A549 (cell line): ENCODE measurements at regions not wholly inside any gene's neighbourhood (a gene's known extent, or its start where the extent isn't known, plus 50 kb on each side); places are given as distances from the start of the nearest gene placed in this dataset.

Experiments used
- ATAC-seq, 2 experiments: fragments of 200-7000 bp in 1 of 2; fragments of >200 bp in 1 of 2; cut with Nextera tagmentation in 1 of 2; cut with Tn5 transposase in 1 of 2; 3 replicates each; pipeline versions ENCODE4 v1.8.0 to v1.9.1; 2018 to 2020; ENCODE audit warnings: mild to moderate bottlenecking in 1 of 2, moderate library complexity in 1 of 2
- CTCF ChIA-PET: fragments of 300-600 bp; sonication (Branson Sonifier 250); formaldehyde crosslinking; extraction: SDS; loops from one replicate; lab custom pipeline; 2021; ENCODE audit warnings: antibody characterized with exemption, inconsistent platforms; lab: Yijun Ruan, JAX
- POLR2A ChIA-PET: fragments of 350-600 bp; formaldehyde crosslinking; extraction: SDS; loops from one replicate; lab custom pipeline; 2021; ENCODE audit warnings: antibody characterized with exemption, inconsistent platforms; lab: Yijun Ruan, JAX
- DNase-seq, 2 experiments: peaks; one replicate each; pipeline versions ENCODE4 v3.0.0 to v3.0.0-alpha.2; 2011 to 2016; ENCODE audit warnings: low read depth in 1 of 2, low spot score in 1 of 2
- FAIRE-seq: peaks from 2 replicates; lab custom pipeline; 2011; peaks lifted over from hg19 to GRCh38; lab: Jason Lieb, UNC
- H3K27ac ChIP-seq, 2 experiments: fragments of >200 bp; sonication (Bioruptor Twin); formaldehyde crosslinking; 3 replicates each; pipeline ENCODE4 v1.5.1; 2016 to 2017
- H3K4me1 ChIP-seq: fragments of >200 bp; sonication (Bioruptor Twin); formaldehyde crosslinking; 3 replicates; pipeline ENCODE4 v1.6.1; 2016
- H3K4me2 ChIP-seq: fragments of >200 bp; sonication (Bioruptor Twin); formaldehyde crosslinking; 3 replicates; pipeline ENCODE4 v1.6.1; 2016
- H3K4me3 ChIP-seq: fragments of >200 bp; sonication (Bioruptor Twin); formaldehyde crosslinking; 3 replicates; pipeline ENCODE4 v1.5.1; 2016
- H3K9me3 ChIP-seq: fragments of >200 bp; sonication (Bioruptor Twin); formaldehyde crosslinking; 3 replicates; pipeline ENCODE4 v1.6.1; 2016
- BCL3 ChIP-seq: fragments of >200 bp; sonication (Bioruptor Twin); formaldehyde crosslinking; IDR thresholded peaks from 3 replicates; pipeline ENCODE4 v1.6.1; 2016
- CEBPB ChIP-seq, 2 experiments: fragments of >200 bp in 1 of 2; sonication (Bioruptor Twin) in 1 of 2; formaldehyde crosslinking in 1 of 2; IDR thresholded peaks; 2 replicates each; pipeline ENCODE4 v1.6.1; 2012 to 2016
- CHD2 ChIP-seq: fragments of 150-350 bp; IDR thresholded peaks from 2 replicates; pipeline ENCODE4 v1.6.1; 2014; ENCODE audit warnings: low read length; ENCODE audit not compliant: partially characterized antibody
- CHD4 ChIP-seq: fragments of 200-600 bp; sonication (generic); IDR thresholded peaks from 2 replicates; pipeline ENCODE4 v1.6.1; 2016; ENCODE audit warnings: antibody characterized with exemption, mild to moderate bottlenecking, borderline replicate concordance
- E2F6 ChIP-seq: IDR thresholded peaks from 2 replicates; pipeline ENCODE4 v1.6.1; 2012; ENCODE audit warnings: low read depth, borderline replicate concordance
- EHF ChIP-seq: fragments of 250-450 bp; sonication (Bioruptor Pico); IDR thresholded peaks from 2 replicates; pipeline ENCODE4 v1.5.0; 2020; ENCODE audit warnings: mild to moderate bottlenecking
- EHMT2 ChIP-seq: fragments of 200-600 bp; sonication (generic); IDR thresholded peaks from 2 replicates; pipeline ENCODE4 v1.6.1; 2016; ENCODE audit warnings: antibody characterized with exemption, low read depth, mild to moderate bottlenecking, moderate library complexity
- EP300 ChIP-seq, 2 experiments: fragments of >200 bp; sonication (Bioruptor Twin); formaldehyde crosslinking; IDR thresholded peaks; 2 replicates in 1 of 2; 3 replicates in 1 of 2; pipeline ENCODE4 v1.6.1; 2016 to 2017
- ESRRA ChIP-seq: fragments of 150-350 bp; IDR thresholded peaks from 2 replicates; pipeline ENCODE4 v1.6.1; 2014; ENCODE audit warnings: mild to moderate bottlenecking, low read length, borderline replicate concordance
- FOSL2 ChIP-seq, 2 experiments: fragments of 450-650 bp in 1 of 2; fragments of >200 bp in 1 of 2; sonication (Bioruptor Twin) in 1 of 2; formaldehyde crosslinking; IDR thresholded peaks; 2 replicates each; pipeline versions ENCODE4 v1.5.0 to v1.6.1; 2016 to 2020; ENCODE audit warnings: mild to moderate bottlenecking in 1 of 2, moderate library complexity in 1 of 2
- GATA3 ChIP-seq: IDR thresholded peaks from 2 replicates; pipeline ENCODE4 v1.6.1; 2012; ENCODE audit warnings: borderline replicate concordance
- HDAC2 ChIP-seq: fragments of 200-600 bp; sonication (generic); IDR thresholded peaks from 2 replicates; pipeline ENCODE4 v1.6.1; 2016
- HES2 ChIP-seq: fragments of >200 bp; sonication (Bioruptor Twin); formaldehyde crosslinking; IDR thresholded peaks from 2 replicates; pipeline ENCODE4 v1.6.1; 2016
- HOXB13 ChIP-seq: fragments of 250-450 bp; sonication (Bioruptor Pico); IDR thresholded peaks from 2 replicates; pipeline ENCODE4 v1.5.0; 2020; ENCODE audit warnings: low read depth, mild to moderate bottlenecking, moderate library complexity
- HOXB5 ChIP-seq: fragments of 250-450 bp; sonication (Bioruptor Pico); IDR thresholded peaks from 2 replicates; pipeline ENCODE4 v1.5.0; 2020; ENCODE audit warnings: mild to moderate bottlenecking, moderate library complexity
- JUN ChIP-seq, 2 experiments: fragments of >200 bp; sonication (Bioruptor Twin); formaldehyde crosslinking; IDR thresholded peaks; 2 replicates in 1 of 2; 3 replicates in 1 of 2; pipeline ENCODE4 v1.6.1; 2016 to 2017
- JUNB ChIP-seq: fragments of >200 bp; sonication (Bioruptor Twin); formaldehyde crosslinking; IDR thresholded peaks from 2 replicates; pipeline ENCODE4 v1.6.1; 2016
- KDM5A ChIP-seq: fragments of 200-600 bp; sonication (generic); IDR thresholded peaks from 2 replicates; pipeline ENCODE4 v1.6.1; 2016; ENCODE audit warnings: antibody characterized with exemption, mild to moderate bottlenecking
- MAZ ChIP-seq: fragments of 150-350 bp; IDR thresholded peaks from 2 replicates; pipeline ENCODE4 v1.6.1; 2014; ENCODE audit warnings: antibody characterized with exemption, low read depth, low read length, borderline replicate concordance
- NPAS2 ChIP-seq: fragments of 250-450 bp; sonication (Bioruptor Pico); IDR thresholded peaks from 2 replicates; pipeline ENCODE4 v1.8.0; 2022; ENCODE audit warnings: mild to moderate bottlenecking, moderate library complexity, borderline replicate concordance
- PHF8 ChIP-seq: fragments of 200-600 bp; sonication (generic); IDR thresholded peaks from 2 replicates; pipeline ENCODE4 v1.6.1; 2016; ENCODE audit warnings: low read depth, mild to moderate bottlenecking, antibody characterized with exemption, moderate library complexity, borderline replicate concordance
- POLR2A ChIP-seq: IDR thresholded peaks from 2 replicates; pipeline ENCODE4 v1.6.1; 2012; ENCODE audit warnings: mild to moderate bottlenecking, low read length
- POLR2AphosphoS2 ChIP-seq: conservative IDR thresholded peaks from 2 replicates; pipeline ENCODE4 v1.6.1; 2012; ENCODE audit warnings: low read length, improper control_type of control experiment, inconsistent platforms
- RAD21 ChIP-seq, 2 experiments: fragments of >200 bp in 1 of 2; sonication (Bioruptor Twin) in 1 of 2; formaldehyde crosslinking in 1 of 2; IDR thresholded peaks in 1 of 2; conservative IDR thresholded peaks in 1 of 2; 2 replicates in 1 of 2; 3 replicates in 1 of 2; pipeline ENCODE4 v1.6.1; 2012 to 2018; ENCODE audit warnings: inconsistent platforms in 1 of 2
- RCOR1 ChIP-seq: fragments of 150-350 bp; IDR thresholded peaks from 2 replicates; pipeline ENCODE4 v1.6.1; 2014; ENCODE audit warnings: antibody characterized with exemption, low read length, low read depth
- RFX5 ChIP-seq: fragments of 450-650 bp; IDR thresholded peaks from 2 replicates; pipeline ENCODE4 v1.7.1; 2014; ENCODE audit warnings: antibody characterized with exemption, mild to moderate bottlenecking, moderate library complexity
- TFCP2L1 ChIP-seq: fragments of 250-450 bp; sonication (Bioruptor Pico); IDR thresholded peaks from 2 replicates; pipeline ENCODE4 v1.5.0; 2021; ENCODE audit warnings: mild to moderate bottlenecking
- TP53 ChIP-seq: fragments of 250-450 bp; sonication (Bioruptor Pico); IDR thresholded peaks from 2 replicates; pipeline ENCODE4 v1.5.0; 2021; ENCODE audit warnings: mild to moderate bottlenecking, moderate library complexity
- ZFP36 ChIP-seq: fragments of 450-650 bp; IDR thresholded peaks from 2 replicates; pipeline ENCODE4 v1.6.1; 2014; ENCODE audit warnings: borderline replicate concordance; ENCODE audit not compliant: partially characterized antibody
- ZNF302 ChIP-seq: fragments of 250-450 bp; sonication (Bioruptor Pico); IDR thresholded peaks from 2 replicates; pipeline ENCODE4 v1.9.0; 2021; ENCODE audit warnings: inconsistent platforms, mild to moderate bottlenecking, moderate library complexity
- WGBS: methylation state at CpG from one replicate; pipeline ENCODE4 v1.1.6; 2017; ENCODE audit errors: missing lambda C conversion rate; 5-methylcytosine and 5-hydroxymethylcytosine counted together
- TF ChIP-seq, protein P1 (sequence below): IDR thresholded peaks from 2 replicates; pipeline ENCODE4 v1.6.1; 2012

- TF ChIP-seq POLR2AphosphoS2, result no peak
- TF ChIP-seq CHD4, result no peak
- no peak for TF ChIP-seq HOXB13 (CRISPR knock-in tag)
- no peak for TF ChIP-seq CEBPB (IDR thresholded peaks at IDR 0.05)
- TF ChIP-seq, protein P1, sequence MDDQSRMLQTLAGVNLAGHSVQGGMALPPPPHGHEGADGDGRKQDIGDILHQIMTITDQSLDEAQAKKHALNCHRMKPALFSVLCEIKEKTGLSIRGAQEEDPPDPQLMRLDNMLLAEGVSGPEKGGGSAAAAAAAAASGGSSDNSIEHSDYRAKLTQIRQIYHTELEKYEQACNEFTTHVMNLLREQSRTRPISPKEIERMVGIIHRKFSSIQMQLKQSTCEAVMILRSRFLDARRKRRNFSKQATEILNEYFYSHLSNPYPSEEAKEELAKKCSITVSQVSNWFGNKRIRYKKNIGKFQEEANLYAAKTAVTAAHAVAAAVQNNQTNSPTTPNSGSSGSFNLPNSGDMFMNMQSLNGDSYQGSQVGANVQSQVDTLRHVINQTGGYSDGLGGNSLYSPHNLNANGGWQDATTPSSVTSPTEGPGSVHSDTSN, result no peak
- no peak for TF ChIP-seq HES2
- no peak for TF ChIP-seq ESRRA
- TF ChIP-seq HDAC2, result no peak
- no peak for TF ChIP-seq EHF (CRISPR knock-in tag)
- TF ChIP-seq JUNB, result no peak
- TF ChIP-seq E2F6, result no peak
- TF ChIP-seq FOSL2 (IDR thresholded peaks at IDR 0.05), result no peak
- TF ChIP-seq FOSL2 (CRISPR knock-in tag; IDR thresholded peaks at IDR 0.05), result no peak
- no peak for TF ChIP-seq EP300 (IDR thresholded peaks at IDR 0.05)
- TF ChIP-seq GATA3, result no peak
- Histone ChIP-seq H3K27ac (no peak overlapping the region), H3K4me3 (no peak overlapping the region), H3K4me1 (no peaks in the 10 kb centered on the region), H3K4me2 (no peak overlapping the region), H3K9me3 (no peaks in the 10 kb centered on the region)
- CTCF ChIA-PET, result no interaction called here
- no peak for FAIRE-seq
- 65% methylated on average over 7 of the region's 7 CpGs for WGBS
- no peak for DNase-seq
- POLR2A ChIA-PET, result no interaction called here
- no peak for ATAC-seq
Measured at GRCh38 chr5:74476046-74476818, 164.3 kb downstream of the ENC1 start.

DNA sequence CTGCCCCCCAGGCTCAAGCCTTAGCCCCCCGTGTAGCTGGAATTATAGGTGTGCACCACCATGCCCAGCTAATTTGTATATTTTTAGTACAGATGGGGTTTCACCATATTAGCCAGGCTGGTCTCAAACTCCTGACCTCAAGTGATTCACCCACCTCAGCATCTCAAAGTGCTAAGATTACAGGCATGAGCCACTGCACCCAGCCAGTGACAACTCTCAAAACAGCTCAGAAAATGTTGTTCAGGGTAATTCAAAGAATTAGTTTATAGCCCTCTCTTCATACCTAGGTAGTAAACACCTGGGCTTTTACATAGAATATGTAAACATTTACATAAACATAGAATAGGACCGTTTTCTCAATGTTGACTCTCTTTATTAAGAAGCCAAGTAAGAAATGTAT lies 168.7 kb downstream of the ENC1 start:
- FAIRE-seq (no peak), ATAC-seq (no peak), DNase-seq (no peak)
- CTCF ChIA-PET, result interaction anchor here (2.2 kb wide), 1 partner anchor 10 kb away, joined by 5 read pairs; no protein-coding TSS in a partner anchor
- Histone ChIP-seq H3K9me3 (no peaks in the 10 kb centered on the region), H3K4me1 (no peaks in the 10 kb centered on the region), H3K4me3 (no peak overlapping the region), H3K4me2 (no peak overlapping the region), H3K27ac (no peak overlapping the region)
- TF ChIP-seq RCOR1, result no peak
- TF ChIP-seq KDM5A, result no peak
- no peak for TF ChIP-seq HOXB5 (CRISPR knock-in tag)
- no peak for TF ChIP-seq JUN (IDR thresholded peaks at IDR 0.05)
- TF ChIP-seq POLR2A, result no peak
- TF ChIP-seq NPAS2, result no peak
- no peak for TF ChIP-seq GATA3
- no peak for TF ChIP-seq MAZ
- TF ChIP-seq TP53 (CRISPR knock-in tag), result no peak
- POLR2A ChIA-PET, result no interaction called here
- WGBS, result 52% methylated on average over 2 of the region's 2 CpGs

- Histone ChIP-seq H3K4me3 (no peak overlapping the region), H3K4me2 (no peak overlapping the region), H3K27ac (no peak overlapping the region), H3K9me3 (no peaks in the 10 kb centered on the region), H3K4me1 (no peaks in the 10 kb centered on the region)
- FAIRE-seq (no peak), DNase-seq (no peak), ATAC-seq (no peak)
- 75% methylated on average over 8 of the region's 8 CpGs for WGBS
- ChIA-PET POLR2A (no interaction called here), CTCF (no interaction called here)
- TF ChIP-seq HOXB13 (CRISPR knock-in tag), result no peak
- no peak for TF ChIP-seq E2F6
- TF ChIP-seq NPAS2, result no peak
- no peak for TF ChIP-seq PHF8
- no peak for TF ChIP-seq CHD2
- no peak for TF ChIP-seq BCL3
- TF ChIP-seq ESRRA, result no peak
- TF ChIP-seq EHMT2, result no peak
- no peak for TF ChIP-seq RFX5
- no peak for TF ChIP-seq TFCP2L1
- no peak for TF ChIP-seq RAD21 (conservative IDR thresholded peaks at IDR 0.05 in 1 of 2, IDR thresholded peaks at IDR 0.05 in 1 of 2)
- TF ChIP-seq RCOR1, result no peak
- TF ChIP-seq ZFP36, result no peak
- TF ChIP-seq ZNF302, result no peak
Measured at GRCh38 chr5:74469234-74469994, 171.1 kb downstream of the ENC1 start.
